ENCODE measurements at regions not wholly inside any gene's neighbourhood (a gene's known extent, or its start where the extent isn't known, plus 50 kb on each side); places are given as distances from the start of the nearest gene placed in this dataset.

GRCh38 chr13:80450386-80450785, 109.5 kb upstream of the SPRY2 start:
- Histone ChIP-seq H3K27ac (no peak overlapping the region), H3K4me1 (no peaks in the 10 kb centered on the region), H3K36me3 (no peaks in the 10 kb centered on the region), H3K27me3 (no peaks in the 10 kb centered on the region), H3K4me3 (no peak overlapping the region), H3K9me3 (no peaks in the 10 kb centered on the region)
- no peak for DNase-seq
- TF ChIP-seq, protein P1, sequence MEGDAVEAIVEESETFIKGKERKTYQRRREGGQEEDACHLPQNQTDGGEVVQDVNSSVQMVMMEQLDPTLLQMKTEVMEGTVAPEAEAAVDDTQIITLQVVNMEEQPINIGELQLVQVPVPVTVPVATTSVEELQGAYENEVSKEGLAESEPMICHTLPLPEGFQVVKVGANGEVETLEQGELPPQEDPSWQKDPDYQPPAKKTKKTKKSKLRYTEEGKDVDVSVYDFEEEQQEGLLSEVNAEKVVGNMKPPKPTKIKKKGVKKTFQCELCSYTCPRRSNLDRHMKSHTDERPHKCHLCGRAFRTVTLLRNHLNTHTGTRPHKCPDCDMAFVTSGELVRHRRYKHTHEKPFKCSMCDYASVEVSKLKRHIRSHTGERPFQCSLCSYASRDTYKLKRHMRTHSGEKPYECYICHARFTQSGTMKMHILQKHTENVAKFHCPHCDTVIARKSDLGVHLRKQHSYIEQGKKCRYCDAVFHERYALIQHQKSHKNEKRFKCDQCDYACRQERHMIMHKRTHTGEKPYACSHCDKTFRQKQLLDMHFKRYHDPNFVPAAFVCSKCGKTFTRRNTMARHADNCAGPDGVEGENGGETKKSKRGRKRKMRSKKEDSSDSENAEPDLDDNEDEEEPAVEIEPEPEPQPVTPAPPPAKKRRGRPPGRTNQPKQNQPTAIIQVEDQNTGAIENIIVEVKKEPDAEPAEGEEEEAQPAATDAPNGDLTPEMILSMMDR (IDR thresholded peaks at IDR 0.05) = no peak
- ATAC-seq = no peak
- intact Hi-C loops (cut with DNase I) = no loop called here

DNA sequence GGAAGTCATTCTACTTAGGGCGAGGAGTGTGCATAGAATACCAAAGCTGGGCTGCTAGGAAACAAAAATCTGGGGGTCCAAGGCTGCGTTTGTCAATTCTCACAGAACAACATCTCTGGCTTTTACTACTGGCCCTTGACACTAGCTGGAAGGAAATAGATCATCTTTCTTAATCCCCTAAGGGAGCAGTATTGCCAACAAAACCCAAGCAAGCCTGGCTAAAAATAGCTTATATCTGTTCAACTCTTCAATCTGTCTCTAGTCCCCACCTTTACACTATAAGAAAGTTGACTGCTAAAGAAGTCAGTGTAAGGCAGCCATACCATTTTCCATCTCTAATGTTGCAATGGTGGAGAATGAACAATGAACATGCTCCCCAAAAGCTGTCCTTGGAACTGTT, 107.8 kb upstream of the SPRY2 start:
- Histone ChIP-seq H3K36me3 (no peaks in the 10 kb centered on the region), H3K9me3 (no peaks in the 10 kb centered on the region), H3K4me3 (no peak overlapping the region), H3K27ac (no peak overlapping the region), H3K4me1 (peaks cover 9% of the 10 kb centered on the region), H3K27me3 (no peaks in the 10 kb centered on the region)
- ATAC-seq = no peak
- DNase-seq = no peak
- intact Hi-C loops (cut with DNase I) = no loop called here
- TF ChIP-seq, protein P1 (IDR thresholded peaks at IDR 0.05) = no peak

DNA sequence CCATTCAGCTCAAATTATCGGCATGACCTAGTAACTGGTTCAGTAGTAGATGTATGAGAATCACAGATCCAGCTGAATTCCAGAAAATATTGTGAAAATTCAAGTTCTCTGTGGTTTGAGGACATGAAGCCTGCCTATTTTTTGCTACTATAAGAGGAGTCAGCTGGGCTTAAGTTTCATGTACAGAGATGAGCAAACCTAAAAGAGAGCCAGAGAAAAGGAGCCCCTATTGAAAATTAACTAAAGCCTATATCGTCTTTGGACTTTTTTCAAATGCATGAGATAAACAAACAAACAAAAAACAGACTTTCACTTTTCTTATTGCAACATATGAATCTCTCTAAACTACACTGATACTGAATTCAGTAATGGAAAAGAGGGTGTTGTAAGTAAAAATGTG, 106.8 kb upstream of the SPRY2 start:
- H3K4me3 ChIP-seq = no peak overlapping the region
- H3K36me3 ChIP-seq = no peaks in the 10 kb centered on the region
- TF ChIP-seq, protein P1 (IDR thresholded peaks at IDR 0.05) = no peak
- H3K4me1 ChIP-seq = peaks cover 9% of the 10 kb centered on the region
- H3K9me3 ChIP-seq = no peaks in the 10 kb centered on the region
- H3K27ac ChIP-seq = no peak overlapping the region
- no peaks in the 10 kb centered on the region for H3K27me3 ChIP-seq
- ATAC-seq (no peak), DNase-seq (no peak)
- intact Hi-C loops (cut with DNase I) = no loop called here

GRCh38 chr13:80444240-80445015, 103.5 kb upstream of the SPRY2 start:
- no peak overlapping the region for H3K27ac ChIP-seq
- no peaks in the 10 kb centered on the region for H3K27me3 ChIP-seq
- peaks cover 9% of the 10 kb centered on the region for H3K4me1 ChIP-seq
- H3K4me3 ChIP-seq = no peak overlapping the region
- intact Hi-C loops (cut with DNase I) = no loop called here
- no peaks in the 10 kb centered on the region for H3K36me3 ChIP-seq
- no peaks in the 10 kb centered on the region for H3K9me3 ChIP-seq
- TF ChIP-seq, protein P1 (IDR thresholded peaks at IDR 0.05) = no peak
- ATAC-seq (peak; percentile 90), DNase-seq (no peak)

- DNase-seq (no peak), ATAC-seq (no peak)
- TF ChIP-seq, protein P1 (IDR thresholded peaks at IDR 0.05) = no peak
- no peaks in the 10 kb centered on the region for H3K36me3 ChIP-seq
- intact Hi-C loops (cut with DNase I) = no loop called here
- H3K4me1 ChIP-seq = peaks cover 9% of the 10 kb centered on the region
- no peaks in the 10 kb centered on the region for H3K27me3 ChIP-seq
- no peak overlapping the region for H3K4me3 ChIP-seq
- no peak overlapping the region for H3K27ac ChIP-seq
- H3K9me3 ChIP-seq = no peaks in the 10 kb centered on the region
These were observed 101.7 kb upstream of the SPRY2 start for GRCh38 chr13:80442609-80443008.
